ENCODE measurements at regions not wholly inside any gene's neighbourhood (a gene's known extent, or its start where the extent isn't known, plus 50 kb on each side); places are given as distances from the start of the nearest gene placed in this dataset.

DNA sequence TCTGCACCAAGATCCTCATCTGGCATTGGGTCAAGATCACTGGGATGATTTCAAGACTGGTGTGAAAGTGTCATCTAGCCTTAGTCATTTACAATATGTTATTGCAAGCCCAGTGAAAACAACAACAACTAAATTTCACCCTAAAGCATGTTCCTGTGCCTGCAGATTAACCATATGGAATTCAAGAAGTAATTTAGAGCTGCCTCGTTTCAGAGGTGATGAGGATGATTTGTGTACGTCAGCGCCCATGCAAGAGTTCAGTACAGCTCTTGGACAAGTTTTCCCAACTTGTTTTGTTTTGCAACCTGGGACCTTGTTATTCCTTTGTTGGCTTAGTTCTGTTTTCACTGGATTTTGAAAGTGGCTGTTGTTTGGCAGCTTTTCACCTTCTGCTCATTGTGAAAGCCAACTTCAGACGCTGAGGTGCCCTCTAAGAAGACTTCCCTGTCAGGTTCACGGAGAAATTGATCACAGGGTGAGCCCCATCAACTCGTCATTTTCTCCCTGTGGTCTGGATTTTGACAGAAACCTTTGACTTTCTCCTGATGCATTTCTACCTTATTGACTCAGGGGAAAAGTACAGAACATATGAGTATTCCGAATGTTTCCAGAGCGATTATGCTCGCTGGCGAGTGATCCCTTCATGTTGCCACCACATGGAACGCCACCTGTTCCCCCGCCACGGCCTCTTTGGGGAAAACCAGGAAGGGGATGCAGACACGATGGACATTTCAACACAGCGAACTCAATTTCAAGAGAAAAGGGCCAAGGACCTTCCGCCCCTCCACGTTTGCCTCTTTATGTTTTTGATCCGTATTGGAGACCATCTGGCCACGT, 85.6 kb downstream of the FOXL1 start:
- TF ChIP-seq SUZ12 (IDR thresholded peaks at IDR 0.05; ENCODE audit: extremely low read depth, insufficient read depth, insufficient read length) (no peak), YY1 (IDR thresholded peaks at IDR 0.05; ENCODE audit: insufficient read depth, insufficient read length) (no peak), ZNF274 (IDR thresholded peaks at IDR 0.05; ENCODE audit: low read depth, low read length) (no peak)
- H3K9ac ChIP-seq (ENCODE audit: insufficient read length, low read depth), result no peak overlapping the region
- no peak overlapping the region for H3K4me3 ChIP-seq (ENCODE audit: insufficient read length, low read depth)
- no peaks in the 10 kb centered on the region for H3K4me1 ChIP-seq (ENCODE audit: insufficient read depth, insufficient read length)
- H3K9me3 ChIP-seq (ENCODE audit: insufficient read depth, low read length), result peaks cover 3% of the 10 kb centered on the region; the same call in 1 of the 2 replicates
- H3K27me3 ChIP-seq (ENCODE audit: insufficient read depth, insufficient read length), result peaks cover 4% of the 10 kb centered on the region
- H3K36me3 ChIP-seq (ENCODE audit: insufficient read depth, insufficient read length, low read length), result no peaks in the 10 kb centered on the region
- no peak for DNase-seq (ENCODE audit: low read depth, low spot score)

DNA sequence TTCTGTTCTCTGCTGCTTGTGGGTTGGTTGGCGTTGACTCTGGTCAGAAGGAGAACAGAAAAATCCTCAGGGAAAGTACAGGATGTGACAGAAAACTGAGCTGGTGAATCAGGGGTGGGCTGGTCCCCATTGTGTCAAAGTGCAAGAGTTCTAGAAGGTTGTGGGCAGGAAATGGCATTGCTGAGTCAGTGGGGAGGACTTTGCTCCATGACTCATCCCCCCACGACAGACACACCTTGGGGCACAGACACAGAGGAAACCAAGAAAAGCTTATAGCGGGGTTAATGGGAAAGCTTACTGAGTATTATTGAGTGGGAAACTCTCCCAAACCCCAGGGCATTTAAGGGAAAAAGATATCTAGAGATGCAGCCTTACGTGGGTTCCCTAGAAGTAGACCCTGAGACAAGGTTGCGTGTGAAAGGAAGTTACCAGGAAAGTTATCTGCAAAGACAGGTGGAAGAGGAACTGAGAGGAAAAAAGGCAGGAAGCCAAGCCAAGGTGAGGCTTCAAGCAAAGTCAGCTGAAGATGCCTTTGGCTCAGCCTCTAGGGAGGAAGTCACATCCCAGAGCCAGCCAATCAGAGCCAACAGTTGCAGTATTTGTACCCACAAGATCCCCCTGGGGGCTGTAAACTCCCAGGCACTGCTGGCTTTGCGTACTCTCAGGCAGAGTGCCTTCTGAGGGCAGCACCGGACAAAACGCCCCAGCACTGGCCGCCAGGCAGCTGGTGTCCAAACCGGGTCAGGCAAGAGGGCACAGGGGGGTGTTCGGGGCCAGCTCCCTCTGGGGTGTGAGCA, 86.4 kb downstream of the FOXL1 start:
- Histone ChIP-seq H3K4me1 (ENCODE audit: insufficient read depth, insufficient read length) (peaks cover 3% of the 10 kb centered on the region), H3K9me3 (ENCODE audit: insufficient read depth, low read length) (peaks cover 3% of the 10 kb centered on the region; the same call in 1 of the 2 replicates), H3K36me3 (ENCODE audit: insufficient read depth, insufficient read length, low read length) (no peaks in the 10 kb centered on the region), H3K4me3 (ENCODE audit: insufficient read length, low read depth) (no peak overlapping the region), H3K27me3 (ENCODE audit: insufficient read depth, insufficient read length) (peaks cover 4% of the 10 kb centered on the region), H3K9ac (ENCODE audit: insufficient read length, low read depth) (no peak overlapping the region)
- no peak for DNase-seq (ENCODE audit: low read depth, low spot score)
- TF ChIP-seq SUZ12 (IDR thresholded peaks at IDR 0.05; ENCODE audit: extremely low read depth, insufficient read depth, insufficient read length), result no peak
- no peak for TF ChIP-seq YY1 (IDR thresholded peaks at IDR 0.05; ENCODE audit: insufficient read depth, insufficient read length)
- no peak for TF ChIP-seq ZNF274 (IDR thresholded peaks at IDR 0.05; ENCODE audit: low read depth, low read length)

DNA sequence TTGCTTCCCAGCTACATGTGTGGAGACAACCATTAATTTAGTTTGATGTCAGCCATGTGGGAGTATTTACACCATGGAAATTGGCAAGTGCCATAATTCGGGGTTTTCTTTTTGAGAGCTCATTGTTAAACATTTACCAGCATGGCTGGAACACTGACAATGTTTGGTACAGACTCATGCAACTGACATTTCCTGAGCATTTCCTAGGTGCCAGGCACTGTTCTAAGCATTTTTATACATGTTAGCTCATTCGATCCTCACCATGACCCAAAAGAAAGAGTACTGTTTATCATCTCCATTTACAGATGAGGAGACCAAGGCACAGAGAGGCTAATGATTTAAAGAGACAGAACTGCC, 86.9 kb downstream of the FOXL1 start:
- no peak for TF ChIP-seq ZNF274 (IDR thresholded peaks at IDR 0.05; ENCODE audit: low read depth, low read length)
- TF ChIP-seq YY1 (IDR thresholded peaks at IDR 0.05; ENCODE audit: insufficient read depth, insufficient read length), result no peak
- no peak for TF ChIP-seq SUZ12 (IDR thresholded peaks at IDR 0.05; ENCODE audit: extremely low read depth, insufficient read depth, insufficient read length)
- Histone ChIP-seq H3K4me3 (ENCODE audit: insufficient read length, low read depth) (no peak overlapping the region), H3K9me3 (ENCODE audit: insufficient read depth, low read length) (peaks cover 3% of the 10 kb centered on the region; the same call in 1 of the 2 replicates), H3K9ac (ENCODE audit: insufficient read length, low read depth) (no peak overlapping the region), H3K27me3 (ENCODE audit: insufficient read depth, insufficient read length) (no peaks in the 10 kb centered on the region), H3K4me1 (ENCODE audit: insufficient read depth, insufficient read length) (peaks cover 5% of the 10 kb centered on the region), H3K36me3 (ENCODE audit: insufficient read depth, insufficient read length, low read length) (no peaks in the 10 kb centered on the region)
- no peak for DNase-seq (ENCODE audit: low read depth, low spot score)

DNA sequence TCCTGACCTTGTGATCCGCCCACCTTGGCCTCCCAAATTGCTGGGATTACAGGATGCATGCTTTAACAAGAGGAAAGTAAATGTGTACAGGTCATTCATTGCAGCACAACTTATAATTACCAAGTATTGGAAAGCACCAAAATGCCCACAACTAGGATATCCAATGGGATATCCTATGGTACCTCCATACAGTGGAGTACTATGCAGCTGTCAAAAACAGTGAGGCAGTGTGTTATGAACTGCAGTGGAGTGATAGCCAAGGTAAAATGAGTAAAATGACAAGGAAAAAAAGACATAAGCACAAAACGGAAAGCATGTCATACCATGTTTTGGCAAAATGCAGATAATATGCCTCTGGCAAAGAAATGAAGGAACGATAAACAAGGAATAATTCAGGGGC, 87.6 kb downstream of the FOXL1 start:
- TF ChIP-seq YY1 (IDR thresholded peaks at IDR 0.05; ENCODE audit: insufficient read depth, insufficient read length), result no peak
- TF ChIP-seq ZNF274 (IDR thresholded peaks at IDR 0.05; ENCODE audit: low read depth, low read length), result no peak
- no peak for TF ChIP-seq SUZ12 (IDR thresholded peaks at IDR 0.05; ENCODE audit: extremely low read depth, insufficient read depth, insufficient read length)
- Histone ChIP-seq H3K27me3 (ENCODE audit: insufficient read depth, insufficient read length) (no peaks in the 10 kb centered on the region), H3K4me3 (ENCODE audit: insufficient read length, low read depth) (no peak overlapping the region), H3K9me3 (ENCODE audit: insufficient read depth, low read length) (peaks cover 3% of the 10 kb centered on the region; the same call in 1 of the 2 replicates), H3K36me3 (ENCODE audit: insufficient read depth, insufficient read length, low read length) (no peaks in the 10 kb centered on the region), H3K4me1 (ENCODE audit: insufficient read depth, insufficient read length) (peaks cover 9% of the 10 kb centered on the region), H3K9ac (ENCODE audit: insufficient read length, low read depth) (no peak overlapping the region)
- no peak for DNase-seq (ENCODE audit: low read depth, low spot score)

DNA sequence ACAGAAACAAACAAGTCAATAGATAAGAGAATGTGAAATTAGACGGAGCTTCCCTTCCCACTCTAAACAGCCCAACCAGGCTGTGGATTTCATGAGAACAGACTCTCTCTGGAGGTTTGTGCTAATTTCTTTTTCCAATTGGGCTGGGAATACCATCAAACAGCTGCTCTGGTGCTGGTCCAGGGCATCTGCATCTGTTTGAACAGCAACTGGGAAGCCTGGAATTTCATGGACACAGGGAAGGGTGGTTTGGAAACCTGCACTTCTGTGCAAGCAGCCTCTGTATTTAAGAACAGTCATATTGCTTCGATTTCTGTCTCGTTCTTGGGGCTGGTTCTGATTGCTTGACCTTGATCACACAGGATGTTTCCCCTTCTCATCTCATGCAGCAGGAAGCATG, 88.7 kb downstream of the FOXL1 start:
- Histone ChIP-seq H3K9me3 (ENCODE audit: insufficient read depth, low read length) (peaks cover 3% of the 10 kb centered on the region; the same call in 1 of the 2 replicates), H3K36me3 (ENCODE audit: insufficient read depth, insufficient read length, low read length) (no peaks in the 10 kb centered on the region), H3K4me3 (ENCODE audit: insufficient read length, low read depth) (no peak overlapping the region), H3K27me3 (ENCODE audit: insufficient read depth, insufficient read length) (no peaks in the 10 kb centered on the region), H3K9ac (ENCODE audit: insufficient read length, low read depth) (no peak overlapping the region), H3K4me1 (ENCODE audit: insufficient read depth, insufficient read length) (peaks cover 10% of the 10 kb centered on the region)
- TF ChIP-seq YY1 (IDR thresholded peaks at IDR 0.05; ENCODE audit: insufficient read depth, insufficient read length) (no peak), ZNF274 (IDR thresholded peaks at IDR 0.05; ENCODE audit: low read depth, low read length) (no peak)
- DNase-seq (ENCODE audit: low read depth, low spot score), result no peak

DNA sequence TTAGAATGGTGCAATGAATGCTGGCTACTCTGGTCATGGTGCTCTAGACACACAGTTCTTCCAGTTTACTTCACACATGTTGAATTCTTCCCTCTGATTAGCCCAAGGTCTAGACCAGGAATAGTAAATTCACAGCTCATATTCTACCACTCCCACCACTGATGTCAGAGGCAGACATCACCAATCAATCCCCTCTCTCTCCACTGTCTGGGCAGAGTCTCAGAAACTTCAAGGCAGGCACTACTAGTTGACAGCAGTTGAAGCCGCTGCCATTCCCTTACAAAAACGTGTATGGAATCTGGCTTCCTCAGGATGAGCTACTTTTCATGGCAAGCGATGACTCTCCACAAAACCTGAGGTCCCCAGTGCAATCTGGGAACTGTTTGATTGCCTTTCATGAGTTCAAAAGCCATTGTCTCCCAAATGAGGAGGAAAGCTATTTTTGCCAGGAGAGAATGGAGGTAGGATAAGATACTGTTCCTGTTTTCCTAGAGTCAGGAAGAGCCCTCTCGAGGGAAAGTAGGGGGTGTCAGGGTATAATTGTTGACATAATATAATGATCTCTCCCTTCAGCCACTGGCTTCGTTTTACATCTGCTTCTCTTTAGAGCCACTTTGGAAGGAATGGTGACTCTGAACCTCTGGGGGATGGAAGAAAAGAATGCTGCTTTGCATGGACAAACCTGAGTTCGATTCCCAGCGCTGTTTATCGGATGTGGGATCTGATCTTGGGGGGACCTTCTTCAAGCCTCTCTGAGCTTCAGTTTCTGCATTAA, 90.0 kb downstream of the FOXL1 start:
- Histone ChIP-seq H3K36me3 (ENCODE audit: insufficient read depth, insufficient read length, low read length) (no peaks in the 10 kb centered on the region), H3K4me3 (ENCODE audit: insufficient read length, low read depth) (no peak overlapping the region), H3K9me3 (ENCODE audit: insufficient read depth, low read length) (peaks cover 11% of the 10 kb centered on the region; the same call in 1 of the 2 replicates), H3K4me1 (ENCODE audit: insufficient read depth, insufficient read length) (peaks cover 10% of the 10 kb centered on the region), H3K27me3 (ENCODE audit: insufficient read depth, insufficient read length) (no peaks in the 10 kb centered on the region), H3K9ac (ENCODE audit: insufficient read length, low read depth) (no peak overlapping the region)
- peak; percentile 63 for DNase-seq (ENCODE audit: low read depth, low spot score)
- TF ChIP-seq YY1 (IDR thresholded peaks at IDR 0.05; ENCODE audit: insufficient read depth, insufficient read length) (no peak), SUZ12 (IDR thresholded peaks at IDR 0.05; ENCODE audit: extremely low read depth, insufficient read depth, insufficient read length) (no peak), ZNF274 (IDR thresholded peaks at IDR 0.05; ENCODE audit: low read depth, low read length) (no peak)
